ENCODE measurements at regions not wholly inside any gene's neighbourhood (a gene's known extent, or its start where the extent isn't known, plus 50 kb on each side); places are given as distances from the start of the nearest gene placed in this dataset.

DNA sequence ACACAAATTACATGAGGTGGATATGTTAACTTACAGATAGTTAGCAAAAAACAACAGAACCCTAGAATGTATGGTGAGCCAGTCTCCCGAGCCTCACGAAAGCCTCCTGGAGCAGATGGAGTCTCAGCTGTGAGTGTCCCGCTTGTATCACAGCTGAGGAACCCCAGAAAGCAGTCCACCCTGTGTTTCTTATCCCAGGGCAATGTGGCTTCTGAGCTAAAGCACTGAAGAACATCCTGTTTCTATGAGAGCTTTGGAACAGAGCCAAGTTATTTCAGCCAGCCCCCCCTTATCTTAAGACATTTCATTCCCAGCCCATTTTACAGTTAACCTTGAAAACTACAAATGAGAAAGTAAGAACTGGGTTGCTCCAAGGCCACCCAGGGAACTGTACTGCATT is 1220.9 kb upstream of the CDH6 start:
- no peaks in the 10 kb centered on the region for H3K4me1 Mint-ChIP-seq
- H3K9me3 ChIP-seq (ENCODE audit: control insufficient read depth, low read depth, low read length), result no peaks in the 10 kb centered on the region

More for the DNA sequence above, 1220.9 kb upstream of the CDH6 start:
- H2AK5ac ChIP-seq (ENCODE audit: insufficient read length, low read length), result no peak overlapping the region
- H4K5ac ChIP-seq (ENCODE audit: insufficient read length, low read depth, low read length), result no peak overlapping the region
- H3K18ac ChIP-seq (ENCODE audit: insufficient read length, low read depth, low read length), result no peak overlapping the region
- H4K20me1 ChIP-seq (ENCODE audit: control insufficient read depth, insufficient read depth, insufficient read length), result no peaks in the 10 kb centered on the region
- no peak overlapping the region for H3K14ac ChIP-seq (ENCODE audit: insufficient read depth, low read length)
- H3K4me2 ChIP-seq (ENCODE audit: insufficient read depth, insufficient read length, low read length), result no peak overlapping the region
- H2BK20ac ChIP-seq (ENCODE audit: low read depth, low read length, poor library complexity, severe bottlenecking), result no peak overlapping the region
- no peak overlapping the region for H2BK120ac ChIP-seq (ENCODE audit: low read depth, low read length, poor library complexity, severe bottlenecking)
- no peaks in the 10 kb centered on the region for H3K27me3 ChIP-seq (ENCODE audit: insufficient read depth, low read length)
- no peak for DNase-seq
- H3K23ac ChIP-seq (ENCODE audit: insufficient read length, low read depth, low read length), result no peak overlapping the region
- H3T11ph ChIP-seq (ENCODE audit: low read length), result no peak overlapping the region
- no CpG with 5 or more reads among the region's 3 CpGs for WGBS (ENCODE audit: extremely low coverage, insufficient read length, low lambda C conversion rate)
- H3K4ac ChIP-seq (ENCODE audit: low read depth, low read length), result no peak overlapping the region
- TF ChIP-seq, protein P1, sequence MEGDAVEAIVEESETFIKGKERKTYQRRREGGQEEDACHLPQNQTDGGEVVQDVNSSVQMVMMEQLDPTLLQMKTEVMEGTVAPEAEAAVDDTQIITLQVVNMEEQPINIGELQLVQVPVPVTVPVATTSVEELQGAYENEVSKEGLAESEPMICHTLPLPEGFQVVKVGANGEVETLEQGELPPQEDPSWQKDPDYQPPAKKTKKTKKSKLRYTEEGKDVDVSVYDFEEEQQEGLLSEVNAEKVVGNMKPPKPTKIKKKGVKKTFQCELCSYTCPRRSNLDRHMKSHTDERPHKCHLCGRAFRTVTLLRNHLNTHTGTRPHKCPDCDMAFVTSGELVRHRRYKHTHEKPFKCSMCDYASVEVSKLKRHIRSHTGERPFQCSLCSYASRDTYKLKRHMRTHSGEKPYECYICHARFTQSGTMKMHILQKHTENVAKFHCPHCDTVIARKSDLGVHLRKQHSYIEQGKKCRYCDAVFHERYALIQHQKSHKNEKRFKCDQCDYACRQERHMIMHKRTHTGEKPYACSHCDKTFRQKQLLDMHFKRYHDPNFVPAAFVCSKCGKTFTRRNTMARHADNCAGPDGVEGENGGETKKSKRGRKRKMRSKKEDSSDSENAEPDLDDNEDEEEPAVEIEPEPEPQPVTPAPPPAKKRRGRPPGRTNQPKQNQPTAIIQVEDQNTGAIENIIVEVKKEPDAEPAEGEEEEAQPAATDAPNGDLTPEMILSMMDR (conservative IDR thresholded peaks at IDR 0.05), result no peak
- no peaks in the 10 kb centered on the region for H3K79me2 ChIP-seq (ENCODE audit: insufficient read depth, low read length)
- H3K79me1 ChIP-seq (ENCODE audit: insufficient read depth, low read depth, low read length, poor library complexity, severe bottlenecking), result no peaks in the 10 kb centered on the region
- no peak overlapping the region for H2BK12ac ChIP-seq (ENCODE audit: insufficient read length, low read depth, low read length)
- H3K4me1 ChIP-seq (ENCODE audit: insufficient read depth, low read length), result no peaks in the 10 kb centered on the region
- no peak overlapping the region for H2BK15ac ChIP-seq (ENCODE audit: low read depth, low read length)
- no peak overlapping the region for H3K27ac ChIP-seq (ENCODE audit: insufficient read length, low read depth, low read length)
- H3K36me3 Mint-ChIP-seq (ENCODE audit: insufficient read depth in 1 of 3, low read depth in 3 of 3), result no peaks in the 10 kb centered on the region
- H3K4me3 Mint-ChIP-seq, result no peak overlapping the region
- peaks cover 3% of the 10 kb centered on the region; the same call in 1 of the 2 replicates for H3K27me3 Mint-ChIP-seq (ENCODE audit: low read depth)
- H3K9ac ChIP-seq (ENCODE audit: extremely low read depth, insufficient read length, low read length), result no peak overlapping the region
- no peak overlapping the region for H4K91ac ChIP-seq (ENCODE audit: insufficient read length, low read depth, low read length)
- H2BK5ac ChIP-seq (ENCODE audit: insufficient read length, low read length), result no peak overlapping the region
- no peak overlapping the region for H3K56ac ChIP-seq (ENCODE audit: insufficient read length, low read depth, low read length)
- no peak overlapping the region for H2AFZ ChIP-seq (ENCODE audit: low read length)
- H3K27ac Mint-ChIP-seq, result no peak overlapping the region
- H4K8ac ChIP-seq (replicated peaks; ENCODE audit: insufficient read length, low read depth, low read length), result no peak overlapping the region
- no peaks in the 10 kb centered on the region for H3K23me2 ChIP-seq (ENCODE audit: insufficient read length, low read depth, low read length, poor library complexity, severe bottlenecking)
- no peaks in the 10 kb centered on the region for H3K9me3 Mint-ChIP-seq

All from H9 (cell line).